Type B pancreatic cell (in vitro differentiated cells): ENCODE measurements at regions not wholly inside any gene's neighbourhood (a gene's known extent, or its start where the extent isn't known, plus 50 kb on each side); places are given as distances from the start of the nearest gene placed in this dataset.

ENCODE experiments used
- DNase-seq: peaks from one replicate; pipeline ENCODE4 v3.0.0; 2021; ENCODE audit warnings: mixed read lengths; ENCODE audit not compliant: unreplicated experiment; ENCODE audit errors: extremely low spot score
- H3K27ac Mint-ChIP-seq: 2 replicates; pipeline ENCODE4 v1.8.0; 2021; ENCODE audit warnings: mild to moderate bottlenecking, mixed read lengths
- H3K27me3 Mint-ChIP-seq: 2 replicates; pipeline ENCODE4 v1.8.0; 2021; ENCODE audit warnings: mixed read lengths
- H3K36me3 Mint-ChIP-seq: 2 replicates; pipeline ENCODE4 v1.8.0; 2021; ENCODE audit warnings: mixed read lengths
- H3K4me1 Mint-ChIP-seq: one replicate; pipeline ENCODE4 v1.8.0; 2021; ENCODE audit warnings: mixed read lengths; ENCODE audit not compliant: unreplicated experiment
- H3K4me3 Mint-ChIP-seq: 2 replicates; pipeline ENCODE4 v1.8.0; 2021; ENCODE audit warnings: mild to moderate bottlenecking, mixed read lengths
- H3K9me3 Mint-ChIP-seq: 2 replicates; pipeline ENCODE4 v1.8.0; 2021; ENCODE audit warnings: mixed read lengths
- TF ChIP-seq, protein P1 (sequence below): fragments of 200-600 bp; sonication (generic); conservative IDR thresholded peaks from 2 replicates; pipeline ENCODE4 v1.5.0; 2021; ENCODE audit warnings: antibody characterized with exemption, mild to moderate bottlenecking

DNA sequence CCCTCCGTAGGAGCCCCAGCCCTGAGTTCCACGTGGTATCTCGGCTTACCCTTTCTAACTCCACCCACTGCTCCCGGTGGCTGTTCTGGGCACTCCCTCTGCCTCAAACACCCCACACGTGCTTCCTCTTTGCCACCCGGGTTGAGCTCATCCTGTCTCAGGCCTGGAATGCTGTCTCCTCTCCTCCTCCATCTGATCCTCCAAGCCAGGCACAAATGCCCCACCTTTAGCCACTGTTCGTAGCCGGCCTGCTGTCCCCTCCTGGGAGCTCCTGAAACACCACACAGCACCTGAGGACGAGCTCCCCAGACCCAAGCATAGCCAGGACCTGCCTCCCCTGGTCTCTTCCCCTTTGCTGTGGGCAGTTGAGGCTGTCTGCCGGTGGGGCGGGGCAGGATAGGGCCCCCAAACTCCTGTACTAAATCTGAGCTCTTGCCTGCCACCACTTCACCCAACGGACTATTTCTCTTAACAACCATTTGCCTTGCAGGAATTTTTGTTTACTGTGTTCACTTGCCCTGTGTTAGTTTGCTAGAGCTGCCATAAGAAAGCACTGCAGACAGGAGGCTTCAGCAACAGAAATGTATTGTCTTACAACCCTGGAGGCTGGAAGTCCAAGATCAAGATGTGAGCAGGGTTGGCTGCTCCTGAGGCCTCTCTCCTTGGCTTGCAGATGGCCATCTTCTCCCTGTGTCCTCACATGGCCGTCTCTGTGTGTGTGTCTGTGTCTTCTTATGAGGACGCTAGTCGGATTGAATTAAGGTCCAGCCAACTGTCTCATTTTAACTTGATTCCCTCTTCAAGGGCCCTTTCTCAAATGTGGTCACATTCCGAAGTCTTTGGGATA is 58.3 kb upstream of the SHH start:
- no peaks in the 10 kb centered on the region for H3K36me3 Mint-ChIP-seq
- H3K27ac Mint-ChIP-seq: no peak overlapping the region
- no peak for DNase-seq
- H3K27me3 Mint-ChIP-seq: peaks cover 5% of the 10 kb centered on the region
- TF ChIP-seq, protein P1, sequence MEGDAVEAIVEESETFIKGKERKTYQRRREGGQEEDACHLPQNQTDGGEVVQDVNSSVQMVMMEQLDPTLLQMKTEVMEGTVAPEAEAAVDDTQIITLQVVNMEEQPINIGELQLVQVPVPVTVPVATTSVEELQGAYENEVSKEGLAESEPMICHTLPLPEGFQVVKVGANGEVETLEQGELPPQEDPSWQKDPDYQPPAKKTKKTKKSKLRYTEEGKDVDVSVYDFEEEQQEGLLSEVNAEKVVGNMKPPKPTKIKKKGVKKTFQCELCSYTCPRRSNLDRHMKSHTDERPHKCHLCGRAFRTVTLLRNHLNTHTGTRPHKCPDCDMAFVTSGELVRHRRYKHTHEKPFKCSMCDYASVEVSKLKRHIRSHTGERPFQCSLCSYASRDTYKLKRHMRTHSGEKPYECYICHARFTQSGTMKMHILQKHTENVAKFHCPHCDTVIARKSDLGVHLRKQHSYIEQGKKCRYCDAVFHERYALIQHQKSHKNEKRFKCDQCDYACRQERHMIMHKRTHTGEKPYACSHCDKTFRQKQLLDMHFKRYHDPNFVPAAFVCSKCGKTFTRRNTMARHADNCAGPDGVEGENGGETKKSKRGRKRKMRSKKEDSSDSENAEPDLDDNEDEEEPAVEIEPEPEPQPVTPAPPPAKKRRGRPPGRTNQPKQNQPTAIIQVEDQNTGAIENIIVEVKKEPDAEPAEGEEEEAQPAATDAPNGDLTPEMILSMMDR: no peak
- H3K4me1 Mint-ChIP-seq: no peaks in the 10 kb centered on the region
- H3K4me3 Mint-ChIP-seq: no peak overlapping the region
- no peaks in the 10 kb centered on the region for H3K9me3 Mint-ChIP-seq

DNA sequence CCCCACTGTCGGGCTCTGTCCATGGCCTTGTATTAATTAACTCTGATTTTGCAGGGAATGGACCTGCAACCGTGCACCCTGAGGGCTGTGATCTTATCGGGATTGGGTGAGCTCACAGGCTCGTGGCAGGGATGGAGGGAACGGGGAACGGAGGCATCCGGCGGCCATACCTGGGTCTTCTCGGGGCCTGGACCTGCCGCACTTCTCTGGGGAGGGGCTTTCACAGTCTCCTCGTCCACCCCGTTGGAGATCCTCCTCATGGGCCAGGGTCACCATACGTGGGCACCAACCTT is 57.5 kb upstream of the SHH start:
- peaks cover 8% of the 10 kb centered on the region for H3K27me3 Mint-ChIP-seq
- no peaks in the 10 kb centered on the region for H3K4me1 Mint-ChIP-seq
- no peak overlapping the region for H3K27ac Mint-ChIP-seq
- H3K9me3 Mint-ChIP-seq: no peaks in the 10 kb centered on the region
- no peak overlapping the region for H3K4me3 Mint-ChIP-seq
- H3K36me3 Mint-ChIP-seq: no peaks in the 10 kb centered on the region
- DNase-seq: no peak
- TF ChIP-seq, protein P1: no peak

DNA sequence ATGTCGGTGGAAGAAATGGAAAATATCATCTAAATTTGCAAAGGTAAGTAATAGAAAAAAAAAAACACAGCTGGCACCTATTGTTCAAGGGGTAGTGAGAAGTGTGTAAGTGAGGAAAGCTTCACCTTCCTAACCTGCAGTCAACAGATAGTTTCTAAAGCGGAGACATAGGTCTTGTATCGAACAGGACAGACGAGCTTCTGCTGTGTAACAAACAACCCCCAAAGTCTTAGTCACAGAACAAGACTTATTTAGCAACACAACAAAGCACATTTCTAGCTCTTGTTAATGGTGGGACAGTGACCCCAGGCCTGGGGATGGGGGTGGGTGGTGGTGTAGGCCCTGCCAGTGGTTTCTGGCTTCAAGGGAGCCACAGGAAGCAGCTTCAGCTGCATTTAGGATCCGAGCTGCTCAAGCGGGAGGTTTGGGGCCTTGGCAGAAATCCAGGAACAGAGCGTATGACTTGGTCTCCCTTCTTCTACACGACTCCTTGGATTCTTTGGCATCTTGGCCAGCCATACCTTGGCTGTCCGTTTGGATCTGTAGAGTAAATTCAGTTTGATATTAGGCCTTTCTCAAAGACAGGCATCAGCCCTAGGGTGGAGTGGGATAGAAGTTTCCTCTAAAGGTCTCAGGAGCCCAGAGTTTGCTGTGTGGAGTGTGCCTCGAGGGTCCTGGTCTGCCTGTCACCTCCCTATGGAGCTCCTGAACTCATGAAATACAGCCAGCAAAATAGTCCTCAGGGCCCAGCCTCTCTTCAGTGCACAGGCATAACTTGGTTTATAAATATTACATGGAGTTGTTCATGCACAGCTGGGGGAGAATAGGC is 56.9 kb upstream of the SHH start:
- TF ChIP-seq, protein P1: no peak
- DNase-seq: no peak

DNA sequence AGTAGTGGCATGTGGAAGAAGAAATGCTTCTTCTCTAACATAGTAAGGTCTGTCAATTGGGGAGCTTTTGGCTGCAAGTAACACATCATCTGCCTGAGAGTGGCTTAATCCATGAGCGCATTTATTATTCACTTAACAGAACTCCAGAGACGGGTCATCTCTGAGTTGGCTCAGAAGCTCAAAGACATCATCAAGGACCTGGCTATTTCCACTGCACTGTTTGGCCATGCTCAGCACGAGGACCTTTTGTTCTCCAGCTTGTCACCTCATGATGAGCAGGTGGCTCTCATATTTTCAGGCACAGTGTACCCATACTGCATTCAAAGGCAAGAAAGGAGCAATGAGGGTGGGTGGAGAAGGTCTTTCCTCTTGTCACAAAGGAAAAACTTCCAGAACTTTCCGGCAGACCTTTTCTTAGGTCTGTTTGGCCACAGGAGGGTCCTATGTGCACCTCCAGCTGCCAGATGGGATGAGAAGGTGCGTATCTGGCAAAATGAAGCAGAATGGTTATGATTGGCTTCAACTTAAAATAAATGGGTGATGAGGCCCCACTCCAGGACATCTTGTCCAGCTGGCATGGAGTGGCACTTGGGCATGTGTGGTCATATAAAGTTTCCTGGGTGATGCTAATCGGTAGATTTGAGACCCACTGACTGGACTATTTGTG is 55.6 kb upstream of the SHH start:
- no peak for DNase-seq
- no peaks in the 10 kb centered on the region for H3K9me3 Mint-ChIP-seq
- H3K36me3 Mint-ChIP-seq: no peaks in the 10 kb centered on the region
- peaks cover 15% of the 10 kb centered on the region for H3K27me3 Mint-ChIP-seq
- TF ChIP-seq, protein P1: no peak
- H3K4me1 Mint-ChIP-seq: no peaks in the 10 kb centered on the region
- no peak overlapping the region for H3K27ac Mint-ChIP-seq
- H3K4me3 Mint-ChIP-seq: no peak overlapping the region

More for the DNA sequence above, 56.9 kb upstream of the SHH start:
- Mint-ChIP-seq H3K4me1 (no peaks in the 10 kb centered on the region), H3K27me3 (peaks cover 12% of the 10 kb centered on the region), H3K27ac (no peak overlapping the region), H3K4me3 (no peak overlapping the region), H3K36me3 (no peaks in the 10 kb centered on the region), H3K9me3 (no peaks in the 10 kb centered on the region)

DNA sequence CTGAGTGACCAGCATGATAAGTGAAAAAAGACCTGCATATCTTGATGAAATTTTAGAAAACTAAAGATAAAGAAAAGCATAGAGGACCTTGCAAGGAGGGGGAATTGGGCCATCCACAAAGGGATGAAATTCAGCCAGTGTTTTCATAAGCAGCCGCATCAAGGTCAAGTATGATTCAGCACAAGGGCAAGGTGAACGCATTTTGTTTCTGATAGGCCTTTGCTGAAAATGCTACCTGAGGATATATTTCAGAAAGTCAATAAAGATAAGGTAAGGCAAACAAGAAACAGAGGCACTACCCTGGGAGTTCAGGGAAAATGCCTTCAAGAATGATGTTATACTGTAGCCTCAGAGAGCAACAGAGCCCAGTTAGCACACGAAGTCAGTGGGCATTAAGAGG is 55.0 kb upstream of the SHH start:
- no peaks in the 10 kb centered on the region for H3K9me3 Mint-ChIP-seq
- no peak overlapping the region for H3K27ac Mint-ChIP-seq
- H3K4me3 Mint-ChIP-seq: no peak overlapping the region
- TF ChIP-seq, protein P1: no peak
- no peaks in the 10 kb centered on the region for H3K36me3 Mint-ChIP-seq
- no peak for DNase-seq
- no peaks in the 10 kb centered on the region for H3K4me1 Mint-ChIP-seq
- peaks cover 15% of the 10 kb centered on the region for H3K27me3 Mint-ChIP-seq
